ENCODE measurements at regions not wholly inside any gene's neighbourhood (a gene's known extent, or its start where the extent isn't known, plus 50 kb on each side); places are given as distances from the start of the nearest gene placed in this dataset.

- no peak overlapping the region for H2AFZ ChIP-seq (ENCODE audit: low read depth)
- H3K4me2 ChIP-seq = no peak overlapping the region
- H3K36me3 ChIP-seq (ENCODE audit: insufficient read depth) = no peaks in the 10 kb centered on the region
- H3K27me3 ChIP-seq (ENCODE audit: insufficient read depth, low read depth) = no peaks in the 10 kb centered on the region
- H3K4me1 ChIP-seq (ENCODE audit: low read depth, poor library complexity, severe bottlenecking) = no peaks in the 10 kb centered on the region
- no peaks in the 10 kb centered on the region for H4K20me1 ChIP-seq (ENCODE audit: insufficient read depth)
- H3K9ac ChIP-seq = no peak overlapping the region
- H3K4me3 ChIP-seq (IDR thresholded peaks at IDR 0.05; ENCODE audit: insufficient read depth, low read depth, low read length) = no peak overlapping the region
- H3K27ac ChIP-seq = no peak overlapping the region
- TF ChIP-seq CTCF (conservative IDR thresholded peaks at IDR 0.05; ENCODE audit: low read depth, low read length) = no peak
- H3K79me2 ChIP-seq (ENCODE audit: insufficient read depth, low read depth) = no peaks in the 10 kb centered on the region
Measured at GRCh38 chr3:127373441-127374085, 85.7 kb upstream of the PRR20G start.

- Histone ChIP-seq H3K27ac (no peak overlapping the region), H3K9ac (no peak overlapping the region), H3K4me2 (no peak overlapping the region), H3K79me2 (ENCODE audit: insufficient read depth, low read depth) (no peaks in the 10 kb centered on the region), H3K4me1 (ENCODE audit: low read depth, poor library complexity, severe bottlenecking) (no peaks in the 10 kb centered on the region), H3K36me3 (ENCODE audit: insufficient read depth) (no peaks in the 10 kb centered on the region), H2AFZ (ENCODE audit: low read depth) (no peak overlapping the region), H3K4me3 (IDR thresholded peaks at IDR 0.05; ENCODE audit: insufficient read depth, low read depth, low read length) (no peak overlapping the region), H4K20me1 (ENCODE audit: insufficient read depth) (no peaks in the 10 kb centered on the region), H3K27me3 (ENCODE audit: insufficient read depth, low read depth) (no peaks in the 10 kb centered on the region)
- no peak for TF ChIP-seq CTCF (conservative IDR thresholded peaks at IDR 0.05; ENCODE audit: low read depth, low read length)
Measured at GRCh38 chr3:127371846-127372245, 84.0 kb upstream of the PRR20G start.

GRCh38 chr3:127371334-127371733 lies 83.5 kb upstream of the PRR20G start:
- no peak overlapping the region for H3K27ac ChIP-seq
- no peaks in the 10 kb centered on the region for H3K79me2 ChIP-seq (ENCODE audit: insufficient read depth, low read depth)
- H4K20me1 ChIP-seq (ENCODE audit: insufficient read depth) = no peaks in the 10 kb centered on the region
- no peak overlapping the region for H2AFZ ChIP-seq (ENCODE audit: low read depth)
- TF ChIP-seq CTCF (conservative IDR thresholded peaks at IDR 0.05; ENCODE audit: low read depth, low read length) = no peak
- no peaks in the 10 kb centered on the region for H3K27me3 ChIP-seq (ENCODE audit: insufficient read depth, low read depth)
- no peaks in the 10 kb centered on the region for H3K36me3 ChIP-seq (ENCODE audit: insufficient read depth)
- no peak overlapping the region for H3K4me2 ChIP-seq
- no peaks in the 10 kb centered on the region for H3K4me1 ChIP-seq (ENCODE audit: low read depth, poor library complexity, severe bottlenecking)
- no peak overlapping the region for H3K4me3 ChIP-seq (IDR thresholded peaks at IDR 0.05; ENCODE audit: insufficient read depth, low read depth, low read length)
- H3K9ac ChIP-seq = no peak overlapping the region

- Histone ChIP-seq H2AFZ (ENCODE audit: low read depth) (no peak overlapping the region), H3K79me2 (ENCODE audit: insufficient read depth, low read depth) (no peaks in the 10 kb centered on the region), H3K4me1 (ENCODE audit: low read depth, poor library complexity, severe bottlenecking) (no peaks in the 10 kb centered on the region), H3K27me3 (ENCODE audit: insufficient read depth, low read depth) (no peaks in the 10 kb centered on the region), H4K20me1 (ENCODE audit: insufficient read depth) (no peaks in the 10 kb centered on the region), H3K9ac (no peak overlapping the region), H3K4me3 (IDR thresholded peaks at IDR 0.05; ENCODE audit: insufficient read depth, low read depth, low read length) (no peak overlapping the region), H3K4me2 (no peak overlapping the region), H3K36me3 (ENCODE audit: insufficient read depth) (no peaks in the 10 kb centered on the region), H3K27ac (no peak overlapping the region)
- no peak for TF ChIP-seq CTCF (conservative IDR thresholded peaks at IDR 0.05; ENCODE audit: low read depth, low read length)
Measured at GRCh38 chr3:127370906-127371305, 83.1 kb upstream of the PRR20G start.
